OCI-LY3 (cell line): ENCODE measurements at regions not wholly inside any gene's neighbourhood (a gene's known extent, or its start where the extent isn't known, plus 50 kb on each side); places are given as distances from the start of the nearest gene placed in this dataset.

Experiments
- CTCF ChIP-seq: fragments of 200-600, 300-600 bp; sonication (generic); IDR thresholded peaks from 2 replicates; pipeline ENCODE4 v1.5.1; 2014; ENCODE audit warnings: antibody characterized with exemption, low read length, low read depth
- EZH2phosphoT487 ChIP-seq: fragments of 200-600 bp; shearing (Covaris generic); IDR thresholded peaks from 2 replicates; pipeline ENCODE4 v1.6.1; 2018; ENCODE audit warnings: antibody characterized with exemption, mixed run types, low read depth

DNA sequence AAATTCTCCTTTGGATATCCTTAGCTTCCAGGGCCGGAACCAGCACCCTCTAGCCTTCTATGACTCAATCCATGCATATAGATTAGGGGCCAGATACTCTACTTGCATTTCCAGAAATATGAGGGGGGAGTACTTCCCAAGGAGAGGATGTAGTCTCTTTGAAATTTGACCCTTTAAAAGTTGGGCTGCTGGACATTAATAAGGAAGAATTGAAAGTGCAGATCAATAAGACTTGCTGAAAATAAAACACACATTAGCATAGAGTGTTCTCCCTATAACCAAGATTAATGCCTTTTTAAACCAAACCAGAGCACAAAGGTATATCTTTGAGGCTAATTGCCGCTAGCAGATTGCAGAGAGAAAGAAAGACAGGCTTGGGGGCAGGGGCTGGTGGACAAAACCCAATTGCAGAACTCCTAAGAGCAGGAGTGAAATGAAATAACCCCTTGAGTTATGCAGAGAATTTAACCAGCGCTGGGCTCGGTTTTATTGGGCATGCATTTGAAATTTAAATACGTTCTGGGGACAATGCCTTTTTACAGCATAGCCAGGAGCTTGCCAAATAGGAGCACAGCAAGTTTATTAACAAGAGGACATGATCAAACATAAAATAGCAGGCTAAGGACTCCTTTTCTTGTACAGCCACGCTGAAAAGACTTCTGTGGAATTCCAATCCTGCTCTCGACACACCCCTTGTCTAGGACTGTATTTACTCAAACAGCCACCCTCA is 108.2 kb upstream of the SALL4 start:
- TF ChIP-seq CTCF (no peak), EZH2phosphoT487 (no peak)
